ENCODE measurements at regions not wholly inside any gene's neighbourhood (a gene's known extent, or its start where the extent isn't known, plus 50 kb on each side); places are given as distances from the start of the nearest gene placed in this dataset.

DNA sequence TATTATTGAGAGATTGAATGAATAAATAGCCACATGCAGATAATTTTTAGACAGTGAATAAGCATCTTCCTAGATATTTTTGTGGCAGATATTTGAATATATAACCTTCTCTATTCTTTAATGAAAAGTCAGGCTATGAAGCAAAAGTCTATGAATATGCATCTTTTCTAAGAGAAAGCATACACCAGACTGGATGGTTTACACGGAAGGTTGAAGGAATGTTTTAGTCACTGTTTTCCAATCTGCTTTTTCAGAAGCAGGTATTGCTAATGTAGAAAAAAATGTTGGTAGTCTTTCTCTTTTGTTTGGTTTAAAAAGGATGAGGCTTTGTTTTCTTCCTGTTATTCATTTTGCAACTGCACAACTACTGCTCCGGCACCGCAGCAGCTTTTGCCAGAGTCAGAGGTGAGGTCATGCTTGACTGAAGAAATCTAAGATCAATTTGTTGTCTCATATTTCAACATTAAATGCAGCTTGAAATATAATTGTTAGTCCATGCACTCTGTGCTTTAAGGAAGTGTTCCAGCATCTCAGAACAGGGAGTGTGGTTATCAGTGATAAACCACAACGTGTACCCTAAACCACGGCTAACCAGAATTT lies 1540.8 kb upstream of the PIK3C3 start:
- TF ChIP-seq, protein P1, sequence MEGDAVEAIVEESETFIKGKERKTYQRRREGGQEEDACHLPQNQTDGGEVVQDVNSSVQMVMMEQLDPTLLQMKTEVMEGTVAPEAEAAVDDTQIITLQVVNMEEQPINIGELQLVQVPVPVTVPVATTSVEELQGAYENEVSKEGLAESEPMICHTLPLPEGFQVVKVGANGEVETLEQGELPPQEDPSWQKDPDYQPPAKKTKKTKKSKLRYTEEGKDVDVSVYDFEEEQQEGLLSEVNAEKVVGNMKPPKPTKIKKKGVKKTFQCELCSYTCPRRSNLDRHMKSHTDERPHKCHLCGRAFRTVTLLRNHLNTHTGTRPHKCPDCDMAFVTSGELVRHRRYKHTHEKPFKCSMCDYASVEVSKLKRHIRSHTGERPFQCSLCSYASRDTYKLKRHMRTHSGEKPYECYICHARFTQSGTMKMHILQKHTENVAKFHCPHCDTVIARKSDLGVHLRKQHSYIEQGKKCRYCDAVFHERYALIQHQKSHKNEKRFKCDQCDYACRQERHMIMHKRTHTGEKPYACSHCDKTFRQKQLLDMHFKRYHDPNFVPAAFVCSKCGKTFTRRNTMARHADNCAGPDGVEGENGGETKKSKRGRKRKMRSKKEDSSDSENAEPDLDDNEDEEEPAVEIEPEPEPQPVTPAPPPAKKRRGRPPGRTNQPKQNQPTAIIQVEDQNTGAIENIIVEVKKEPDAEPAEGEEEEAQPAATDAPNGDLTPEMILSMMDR (IDR thresholded peaks at IDR 0.05 in 8 of 11, conservative IDR thresholded peaks at IDR 0.05 in 3 of 11), result no peak
- no peak for TF ChIP-seq POLR2AphosphoS5 (IDR thresholded peaks at IDR 0.05)
